ENCODE measurements at regions not wholly inside any gene's neighbourhood (a gene's known extent, or its start where the extent isn't known, plus 50 kb on each side); places are given as distances from the start of the nearest gene placed in this dataset.
A peak's percentile ranks its signal among the peaks of the same experiment; 100 is the strongest.

GRCh38 chr2:107775211-107775610, 51.5 kb upstream of the RGPD4 start:
- Mint-ChIP-seq H3K9me3 (no peaks in the 10 kb centered on the region), H3K36me3 (ENCODE audit: low read depth) (no peaks in the 10 kb centered on the region), H3K4me1 (peaks cover 3% of the 10 kb centered on the region; the same call in 1 of the 3 replicates), H3K4me3 (no peak overlapping the region), H3K27me3 (ENCODE audit: insufficient read depth, low read depth, poor library complexity) (no peaks in the 10 kb centered on the region), H3K27ac (no peak overlapping the region)
- DNase-seq (ENCODE audit: low spot score) (no peak), ATAC-seq (no peak)
- no peak for TF ChIP-seq CREB1 (CRISPR knock-in tag; IDR thresholded peaks at IDR 0.05; ENCODE audit: low read depth)
- TF ChIP-seq ZNF114 (CRISPR knock-in tag; IDR thresholded peaks at IDR 0.05): no peak
- no peak for TF ChIP-seq REST (IDR thresholded peaks at IDR 0.05; ENCODE audit: unreplicated experiment)
- no peak for TF ChIP-seq ZNF331 (CRISPR knock-in tag; IDR thresholded peaks at IDR 0.05; ENCODE audit: low read depth)
- TF ChIP-seq ZNF462 (CRISPR knock-in tag; IDR thresholded peaks at IDR 0.05): no peak
- Histone ChIP-seq H3K9me2 (ENCODE audit: insufficient read depth) (no peaks in the 10 kb centered on the region), H4K20me1 (replicated peaks; ENCODE audit: insufficient read depth) (no peaks in the 10 kb centered on the region), H3K4me3 (no peak overlapping the region), H3K4me1 (ENCODE audit: insufficient read depth) (no peaks in the 10 kb centered on the region), H3K36me3 (ENCODE audit: insufficient read depth) (no peaks in the 10 kb centered on the region), H2AFZ (peak overlapping the region; percentile 86), H3K79me2 (replicated peaks; ENCODE audit: insufficient read depth) (no peaks in the 10 kb centered on the region), H3F3A (replicated peaks; ENCODE audit: low read depth) (no peaks in the 10 kb centered on the region), H3K4me2 (no peak overlapping the region), H3K27ac (ENCODE audit: low read depth) (no peak overlapping the region), H3K27me3 (ENCODE audit: insufficient read depth) (no peaks in the 10 kb centered on the region)
